GM18861 (cell line): ENCODE measurements at regions not wholly inside any gene's neighbourhood (a gene's known extent, or its start where the extent isn't known, plus 50 kb on each side); places are given as distances from the start of the nearest gene placed in this dataset.
"Not testable (repeated sequence)": the region's sequence is repeated elsewhere in the genome, so short reads cannot be mapped to it uniquely, and the experiment has no call there.

Experiments used
- ATAC-seq: cut with Tn5 transposase; IDR thresholded peaks from one replicate; pipeline ENCODE4 v1.9.1; 2021; ENCODE audit not compliant: unreplicated experiment

DNA sequence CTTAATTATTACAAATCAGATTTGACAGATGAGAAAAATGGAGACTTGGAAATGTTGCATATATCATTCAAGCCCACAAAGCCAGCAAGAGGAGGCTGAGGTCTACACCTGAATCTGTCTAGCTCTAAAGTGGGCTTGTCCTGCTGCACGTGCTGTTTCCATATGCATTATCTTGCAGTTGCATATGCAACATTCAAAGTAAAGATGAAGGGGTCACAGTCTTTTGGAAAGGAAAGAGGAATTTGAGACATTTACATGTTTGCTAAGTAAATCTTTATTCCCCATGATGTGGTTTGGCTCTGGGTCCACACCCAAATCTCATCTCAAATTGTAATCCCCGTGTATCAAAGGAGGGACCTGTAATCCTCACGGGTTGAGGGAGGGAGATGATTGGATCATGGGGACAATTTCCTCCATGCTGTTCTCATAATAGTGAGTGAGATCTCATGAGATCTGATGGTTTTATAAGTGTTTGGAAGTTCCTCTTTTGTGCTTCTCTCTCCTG, 98.3 kb downstream of the BACH1 start:
- no peak for ATAC-seq

DNA sequence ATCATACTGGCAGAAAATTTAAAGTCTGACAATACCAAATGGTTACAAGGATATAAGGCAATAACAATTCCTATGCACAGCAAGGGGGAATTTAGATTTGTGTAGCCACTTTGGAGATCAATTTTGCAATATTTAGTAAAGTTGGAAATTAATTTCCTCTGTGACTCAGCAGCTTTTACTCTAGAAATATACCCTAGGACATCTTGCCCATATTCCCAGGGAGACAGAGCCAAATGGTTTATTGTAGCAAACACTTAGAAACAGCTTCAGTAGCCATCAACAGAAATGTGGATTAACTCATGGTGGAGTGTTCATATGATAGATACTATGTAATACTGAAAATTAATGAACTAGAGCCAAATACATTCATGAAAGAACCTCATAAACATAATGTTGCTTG, 104.6 kb downstream of the BACH1 start:
- no peak for ATAC-seq

DNA sequence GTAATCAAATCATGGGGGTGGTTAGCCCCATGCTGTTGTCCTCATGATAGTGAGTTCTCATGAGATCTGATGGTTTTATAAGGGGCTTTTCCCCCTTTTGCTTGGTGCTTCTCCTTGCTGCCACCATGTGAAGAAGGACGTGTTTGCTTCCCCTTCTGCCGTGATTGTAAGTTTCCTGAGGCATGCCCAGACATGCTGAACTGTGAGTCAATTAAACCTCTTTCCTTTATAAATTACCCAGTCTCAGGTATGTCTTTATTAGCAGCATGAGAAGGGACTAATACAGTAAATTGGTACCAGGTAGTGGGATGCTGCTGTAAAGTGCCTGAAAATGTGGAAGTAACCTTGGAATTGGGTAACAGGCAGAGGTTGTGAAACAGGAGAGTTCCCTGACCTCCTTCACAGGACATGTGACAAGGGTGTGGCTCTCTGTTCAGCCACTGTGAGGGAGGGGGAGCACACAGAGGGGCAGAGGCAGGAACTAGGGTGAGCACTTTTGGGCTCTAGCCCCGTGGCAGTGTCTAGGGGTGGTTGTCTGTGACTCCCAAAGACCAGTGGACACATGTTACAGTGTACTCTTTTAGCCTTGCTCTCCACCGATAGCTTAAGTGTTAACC, 105.3 kb downstream of the BACH1 start:
- no peak for ATAC-seq

DNA sequence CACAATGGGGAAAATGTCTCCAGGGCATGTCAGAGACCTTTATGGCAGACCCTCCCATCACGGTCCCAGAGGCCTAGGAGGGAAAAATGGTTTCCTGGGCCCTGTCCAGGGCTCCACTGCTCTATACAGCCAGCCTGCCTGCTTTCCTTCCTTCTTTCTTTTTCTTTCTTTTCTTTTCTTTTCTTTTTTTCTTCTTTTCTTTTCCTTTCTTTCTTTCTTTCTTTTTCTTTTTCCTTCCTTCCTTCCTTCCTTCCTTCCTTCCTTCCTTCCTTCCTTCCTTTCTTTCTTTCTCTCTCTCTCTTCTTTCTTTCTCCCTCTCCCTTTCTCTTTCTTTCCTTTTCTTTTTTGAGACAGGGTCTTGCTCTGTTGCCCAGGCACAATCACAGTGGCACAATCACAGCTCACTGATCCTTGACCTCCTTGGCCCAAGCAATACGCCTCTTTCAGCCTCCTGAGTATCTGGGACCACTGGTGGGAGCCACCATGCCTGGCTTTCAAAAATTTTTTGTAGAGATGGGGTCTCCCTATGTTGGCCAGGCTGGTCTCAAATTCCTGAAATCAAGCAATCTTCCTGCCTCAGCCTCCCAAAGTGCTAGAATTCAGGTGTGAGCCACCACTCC, 106.9 kb downstream of the BACH1 start:
- ATAC-seq, result no peak

DNA sequence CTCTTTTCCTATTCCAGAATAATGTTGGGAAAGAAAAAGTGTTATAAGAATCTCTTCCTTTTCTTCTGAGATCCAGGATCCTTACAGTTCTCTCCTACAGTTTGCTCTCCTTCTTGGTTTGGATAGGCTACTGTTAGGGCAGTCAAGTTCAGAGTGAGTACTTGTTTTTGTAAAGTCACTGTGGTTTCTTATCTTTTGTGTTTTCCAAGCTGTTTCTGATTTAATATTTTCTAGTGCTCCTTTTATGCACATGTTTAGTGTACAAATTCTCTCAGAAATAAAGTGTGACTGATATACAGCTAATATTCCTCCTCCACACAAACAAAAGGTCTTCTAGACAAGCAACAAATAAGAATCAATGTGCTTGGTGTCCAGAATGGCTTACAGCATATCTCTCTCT, 107.7 kb downstream of the BACH1 start:
- ATAC-seq, result no peak

DNA sequence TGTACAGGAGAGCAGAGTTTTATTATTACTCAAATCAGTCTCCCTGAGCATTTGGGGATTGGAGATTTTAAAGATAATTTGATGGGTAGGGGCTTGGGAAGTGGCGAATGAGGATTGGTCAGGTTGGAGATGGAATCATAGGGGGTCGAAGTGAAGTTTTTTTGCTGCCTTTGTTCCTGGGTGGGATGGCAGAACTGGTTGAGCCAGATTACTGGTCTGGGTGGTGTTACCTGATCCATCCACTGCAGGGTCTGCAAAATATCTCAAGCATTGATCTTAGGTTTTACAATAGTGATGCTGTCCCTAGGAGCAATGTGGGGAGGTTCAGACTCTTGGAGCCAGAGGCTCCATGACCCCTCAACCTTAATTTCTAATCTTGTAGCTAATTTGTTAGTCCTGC, 108.8 kb downstream of the BACH1 start:
- ATAC-seq, result no peak

DNA sequence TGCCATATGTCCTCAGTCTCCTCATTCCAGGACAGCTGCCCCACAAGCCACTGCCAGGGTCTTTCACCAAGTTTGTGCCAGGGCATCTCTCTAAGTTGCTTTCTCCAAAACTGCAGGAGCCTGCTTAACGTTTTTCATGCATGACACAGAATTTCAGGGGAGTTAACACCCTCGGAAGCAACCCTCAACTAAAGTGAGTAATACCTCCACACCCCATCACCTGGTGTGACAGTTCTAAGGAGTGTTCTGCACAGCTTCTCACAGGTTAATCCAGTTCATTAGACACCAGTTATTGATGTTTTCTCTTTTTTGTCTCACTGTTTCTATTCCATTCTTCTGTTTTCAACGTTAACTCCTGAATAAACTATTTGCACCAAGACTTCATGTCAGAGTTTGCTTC, 115.0 kb downstream of the BACH1 start:
- ATAC-seq, result no peak

DNA sequence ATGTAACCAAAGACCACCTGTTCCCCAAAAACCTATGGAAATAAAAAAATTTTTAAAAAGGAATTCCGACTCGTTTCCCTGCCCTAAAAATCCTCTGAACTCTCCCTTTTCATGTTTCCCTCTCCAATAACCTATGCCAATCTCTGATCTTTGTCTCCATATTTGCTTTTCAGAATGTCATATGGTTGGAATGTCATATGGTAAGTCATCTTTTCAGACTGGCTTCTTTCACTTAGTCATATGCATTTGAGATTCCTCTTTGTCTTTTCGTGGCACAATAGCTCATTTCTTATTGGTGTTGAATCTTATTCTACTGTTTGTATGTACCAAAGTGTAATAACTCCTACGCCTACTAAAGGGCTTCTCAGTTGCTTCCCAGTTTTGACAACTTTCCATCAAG, 117.5 kb downstream of the BACH1 start:
- ATAC-seq, result no peak

DNA sequence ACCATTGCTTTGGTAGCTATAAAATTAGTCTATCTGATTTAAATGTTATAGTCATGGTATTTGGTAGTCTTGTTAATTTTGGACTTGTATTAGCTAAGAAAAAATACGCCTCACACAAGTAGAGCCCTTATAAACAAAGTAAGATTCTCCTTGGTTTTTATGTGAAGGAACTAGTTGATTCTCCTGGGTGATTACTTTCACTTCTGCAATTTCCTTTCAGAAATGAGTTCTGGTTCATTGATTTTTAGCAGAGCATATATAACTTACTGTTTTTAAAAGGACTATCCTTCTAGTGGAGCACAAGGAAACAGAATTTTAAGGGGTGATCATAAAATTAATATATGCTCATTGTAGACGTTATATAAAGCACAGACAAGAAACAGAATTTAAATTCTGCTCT, 120.1 kb downstream of the BACH1 start:
- ATAC-seq, result peak; percentile 87

DNA sequence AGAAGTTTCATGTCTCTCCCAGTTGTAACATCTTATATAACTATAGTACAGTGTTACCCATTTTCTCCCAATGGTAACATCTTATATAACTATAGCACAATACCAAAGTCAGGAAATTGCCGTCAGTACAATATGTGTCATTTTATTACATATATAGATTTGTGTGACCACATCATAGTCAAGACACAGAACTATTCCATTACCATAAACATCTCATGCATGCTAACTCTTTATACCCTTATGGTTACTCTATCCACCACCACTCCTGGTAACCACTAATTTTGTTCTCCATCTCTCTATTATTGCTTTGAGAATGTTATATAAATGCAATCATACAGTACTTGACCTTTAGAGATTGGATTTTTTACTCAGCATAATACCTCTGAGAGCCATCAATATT, 120.7 kb downstream of the BACH1 start:
- no peak for ATAC-seq

DNA sequence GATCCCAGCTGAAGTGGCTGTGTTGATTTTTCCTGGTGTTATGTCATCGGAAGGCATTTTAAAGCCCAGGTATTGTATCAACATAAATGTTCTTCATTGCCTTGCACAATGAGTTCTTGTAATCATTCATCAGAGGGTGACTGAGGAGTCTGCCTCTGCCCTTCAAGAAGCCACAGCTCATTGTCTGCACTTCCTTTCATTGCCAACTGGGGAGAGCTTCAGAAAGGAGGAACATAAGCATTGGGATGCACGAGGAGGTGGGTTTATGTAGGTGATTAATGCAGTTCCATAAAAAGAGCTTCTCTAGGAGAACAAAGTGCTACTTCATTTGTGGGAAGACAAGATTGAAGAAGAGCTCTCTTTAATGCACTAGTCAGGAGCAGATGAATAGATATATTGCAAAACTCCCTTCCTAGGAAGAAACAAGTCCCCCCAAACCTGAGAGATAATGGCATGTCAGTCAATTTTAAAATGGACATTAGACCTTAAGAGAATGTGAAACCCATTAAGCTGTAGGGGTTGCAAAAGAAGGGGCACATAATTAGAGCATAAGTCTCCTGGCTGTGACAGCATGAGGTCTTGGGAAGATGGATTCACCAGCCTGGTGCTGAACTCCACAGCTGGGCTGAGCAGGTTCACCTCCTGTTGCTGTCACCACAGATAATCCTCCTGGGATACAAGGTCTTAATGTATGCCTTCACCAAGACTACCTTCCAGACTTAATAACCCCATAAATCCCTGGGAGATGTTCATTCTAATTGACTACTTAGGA, 124.6 kb downstream of the BACH1 start:
- ATAC-seq, result no peak

DNA sequence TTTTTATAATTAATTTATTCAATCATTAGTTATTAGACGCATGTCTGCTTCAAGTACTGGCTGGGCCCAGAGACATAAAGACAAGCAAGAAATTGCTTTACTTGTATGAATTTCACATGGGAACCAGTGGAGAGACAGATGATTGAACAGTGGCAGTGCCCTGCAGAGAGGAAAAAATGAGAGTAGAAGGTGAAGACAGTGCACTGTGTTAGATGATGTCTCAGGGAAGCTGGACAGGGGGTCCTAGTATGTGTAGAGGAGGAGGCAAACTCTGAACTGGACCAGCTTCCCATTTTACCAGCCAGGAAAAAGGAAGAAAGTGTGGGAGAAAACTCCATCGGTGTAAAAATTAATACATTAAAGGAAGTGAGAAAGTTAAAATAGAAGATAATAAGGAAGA, 126.0 kb downstream of the BACH1 start:
- ATAC-seq, result no peak

DNA sequence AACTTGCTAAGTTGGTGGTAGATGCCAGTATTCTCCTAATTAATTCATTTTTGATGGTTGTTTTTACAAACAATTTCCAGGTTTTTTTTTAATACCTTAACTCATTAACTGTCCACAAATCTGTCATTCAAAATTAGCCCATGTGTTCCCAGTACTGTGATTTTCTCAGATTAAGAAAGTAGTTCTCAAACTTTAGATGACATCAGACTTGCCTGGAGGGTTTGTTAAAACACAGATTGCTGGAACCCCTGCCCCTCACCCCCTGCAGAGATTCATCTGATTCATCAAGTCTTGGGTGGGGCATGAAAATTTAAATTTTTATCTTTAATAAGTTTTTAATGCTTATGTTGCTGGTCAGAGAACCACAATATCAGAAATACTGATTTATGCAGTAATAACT, 130.5 kb downstream of the BACH1 start:
- ATAC-seq, result no peak

DNA sequence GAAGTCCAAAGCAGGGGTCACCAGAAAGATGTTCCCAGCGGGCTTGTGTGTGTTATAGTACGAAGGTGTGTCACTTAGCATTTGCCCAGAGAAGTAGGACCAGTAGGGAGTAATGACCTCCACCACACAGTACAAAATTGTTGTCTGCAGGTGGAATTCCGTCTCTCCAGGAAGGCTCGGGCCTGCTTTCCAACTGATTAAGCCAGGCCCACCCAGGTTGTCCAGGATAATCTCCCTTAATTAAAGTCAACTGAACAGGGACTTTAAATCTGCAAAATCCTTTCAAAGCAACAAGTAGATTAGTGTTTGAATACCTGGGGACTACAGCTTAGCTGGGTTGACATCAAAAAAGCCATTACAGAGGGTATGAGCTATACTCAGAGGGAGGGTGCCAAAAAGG, 131.3 kb downstream of the BACH1 start:
- ATAC-seq, result no peak

DNA sequence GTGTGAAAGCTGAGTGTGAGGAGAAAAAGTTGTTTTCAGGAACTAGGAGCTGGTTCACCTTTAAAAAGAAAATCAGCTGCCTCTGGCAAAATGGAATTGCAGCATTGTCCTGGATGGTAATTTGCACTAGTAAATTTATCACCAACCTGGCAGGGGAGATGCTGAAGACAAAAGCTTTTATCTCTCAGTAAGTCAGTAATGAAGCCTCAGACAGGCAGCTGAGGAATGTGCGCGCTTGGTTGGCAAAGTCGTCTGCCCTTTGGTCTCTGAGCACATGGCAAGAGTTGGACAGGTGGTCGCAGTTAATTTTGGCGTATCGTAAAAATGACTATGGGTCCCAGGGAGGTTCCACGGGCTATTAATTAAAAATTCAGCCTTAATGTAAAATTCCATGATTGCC, 131.9 kb downstream of the BACH1 start:
- ATAC-seq, result no peak

DNA sequence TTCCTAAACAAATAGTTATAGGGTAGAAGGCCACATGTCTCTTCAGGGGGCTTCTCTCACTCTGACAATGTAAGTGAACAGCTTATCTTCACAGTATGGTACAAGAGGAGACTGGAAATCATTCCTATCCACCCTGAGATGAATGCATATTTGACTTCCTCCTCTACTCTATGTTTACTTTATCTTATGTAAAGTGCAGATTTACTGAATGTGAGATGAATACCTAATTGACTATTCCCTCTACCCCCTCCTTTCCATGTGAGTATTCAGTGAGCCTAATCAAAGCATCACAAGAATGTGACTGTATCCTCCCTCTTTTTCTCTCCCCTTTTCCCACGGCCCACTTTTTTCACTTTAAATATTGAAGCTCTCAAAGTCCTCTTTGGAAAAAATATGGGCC, 132.5 kb downstream of the BACH1 start:
- no peak for ATAC-seq

DNA sequence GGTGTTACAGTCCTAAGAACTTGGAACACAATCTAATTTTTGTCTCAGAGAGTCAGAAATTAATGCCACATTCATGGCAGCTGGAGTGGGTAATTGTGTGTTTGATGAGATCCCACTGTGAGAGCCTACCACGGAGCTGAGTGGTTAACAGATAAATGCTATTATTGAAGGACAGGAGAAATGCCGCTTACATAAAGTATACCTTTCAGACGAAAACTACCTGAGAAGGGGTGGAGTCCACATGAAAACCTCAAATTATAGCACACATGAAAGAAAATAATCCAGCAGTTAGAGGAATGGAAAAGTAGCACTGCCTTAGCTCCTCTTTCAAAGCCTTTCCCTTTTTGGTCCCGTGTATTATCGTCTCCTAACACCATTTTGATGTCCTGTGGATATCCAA, 133.0 kb downstream of the BACH1 start:
- ATAC-seq, result no peak

DNA sequence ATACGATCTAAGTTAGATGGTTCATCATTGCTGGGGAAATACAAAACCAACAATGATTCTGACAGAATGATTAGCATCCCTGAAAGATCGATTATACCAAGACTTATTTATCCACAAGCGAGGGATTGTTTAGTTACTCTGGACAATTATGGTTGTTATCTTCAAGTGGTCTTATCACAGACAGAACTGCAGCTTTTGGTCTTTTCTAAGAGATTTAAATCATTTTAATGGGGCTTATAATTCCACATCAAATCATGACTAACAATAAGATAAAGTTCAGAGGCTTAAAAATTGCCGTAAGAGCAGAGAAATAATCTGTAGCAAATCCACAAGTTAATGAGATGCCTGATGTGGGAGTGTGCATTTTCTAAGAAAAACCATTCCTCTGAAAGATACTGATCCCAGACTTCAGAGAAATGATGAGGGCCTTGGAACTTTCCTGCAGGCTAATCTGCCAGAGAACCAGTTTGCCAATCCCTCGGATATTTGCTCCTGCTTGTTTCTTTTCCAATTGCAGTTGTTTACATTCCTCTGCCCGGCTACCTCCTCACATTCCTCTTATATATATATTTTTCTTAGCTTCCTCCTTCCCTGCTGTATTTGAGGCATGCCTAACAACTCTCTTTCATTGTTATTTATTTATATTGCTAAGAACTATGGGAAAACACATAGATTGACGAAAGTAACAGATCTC, 134.8 kb downstream of the BACH1 start:
- ATAC-seq, result no peak

DNA sequence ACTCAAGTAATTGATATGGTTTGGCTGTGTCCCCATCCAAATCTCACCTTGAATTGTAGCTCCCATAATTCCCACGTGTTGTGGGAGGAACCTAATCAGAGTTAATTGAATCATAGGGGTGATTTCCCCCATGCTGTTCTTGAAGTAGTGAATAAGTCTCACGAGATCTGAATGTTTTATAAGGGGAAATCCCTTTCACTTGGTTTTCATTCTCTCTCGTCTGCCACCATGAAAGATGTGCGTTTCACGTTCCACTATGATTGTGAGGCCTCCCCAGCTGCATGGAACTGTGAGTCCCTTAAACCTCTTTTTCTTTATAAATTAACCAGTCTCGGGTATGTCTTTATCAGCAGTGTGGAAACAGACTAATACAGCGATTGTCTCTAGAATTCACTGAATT, 135.4 kb downstream of the BACH1 start:
- no peak for ATAC-seq

DNA sequence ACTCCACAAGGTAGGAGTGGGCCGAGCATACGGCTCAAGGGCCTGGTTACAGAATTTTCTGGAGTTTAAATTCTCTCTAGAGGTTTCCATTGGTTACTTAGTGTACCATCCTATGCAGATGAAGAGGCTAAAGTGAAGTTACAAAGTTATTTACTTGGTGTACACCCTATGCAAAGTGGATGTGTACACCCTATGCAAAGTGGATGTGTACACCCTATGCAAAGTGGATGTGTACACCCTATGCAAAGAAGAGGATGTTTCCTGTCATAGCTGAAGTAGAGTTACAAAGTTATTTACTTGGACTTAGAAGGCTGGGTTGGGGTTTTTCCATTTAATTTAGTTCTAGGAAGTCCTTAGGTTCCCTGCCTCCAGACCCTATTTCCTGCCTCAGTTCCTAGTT, 136.3 kb downstream of the BACH1 start:
- ATAC-seq, result not testable (repeated sequence)

DNA sequence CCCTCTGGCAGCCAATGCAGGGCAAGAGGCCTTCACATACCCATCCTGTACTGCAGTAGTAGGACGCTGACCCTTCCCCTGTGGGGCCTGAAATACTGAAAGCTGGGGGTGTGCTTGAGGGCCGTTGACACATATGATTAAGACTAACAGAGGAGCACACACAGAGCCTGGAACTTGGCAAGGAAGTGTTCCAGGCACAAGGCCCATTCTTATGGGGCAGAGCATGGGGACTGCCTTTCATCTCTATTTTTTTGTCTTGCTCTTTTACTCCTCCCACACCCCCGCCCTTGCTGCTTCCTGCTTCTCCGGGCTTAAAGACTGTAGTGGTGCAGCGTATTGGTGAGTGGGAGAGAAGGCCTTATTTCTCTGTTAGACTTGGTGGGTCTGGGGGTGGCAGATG, 137.4 kb downstream of the BACH1 start:
- ATAC-seq, result no peak

DNA sequence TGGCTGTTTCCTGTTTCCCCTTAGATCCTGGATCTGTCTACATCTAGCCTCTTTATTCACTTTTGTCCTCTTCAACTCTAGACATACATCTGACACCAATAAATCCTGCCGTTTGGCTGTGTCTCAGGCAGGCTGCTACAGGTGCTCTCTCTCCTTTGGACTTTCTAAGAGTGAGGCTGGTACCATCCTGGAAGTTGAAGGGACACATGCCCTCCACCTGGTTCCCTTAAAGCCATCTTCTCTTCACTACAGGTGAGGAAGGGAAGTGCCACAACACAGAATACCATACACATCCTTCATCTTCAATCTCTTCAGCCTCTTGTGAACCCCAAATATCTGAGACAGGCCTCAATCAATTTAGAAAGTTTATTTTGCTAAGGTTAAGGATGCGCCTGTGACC, 137.9 kb downstream of the BACH1 start:
- no peak for ATAC-seq
